ENCODE measurements at regions not wholly inside any gene's neighbourhood (a gene's known extent, or its start where the extent isn't known, plus 50 kb on each side); places are given as distances from the start of the nearest gene placed in this dataset.

DNA sequence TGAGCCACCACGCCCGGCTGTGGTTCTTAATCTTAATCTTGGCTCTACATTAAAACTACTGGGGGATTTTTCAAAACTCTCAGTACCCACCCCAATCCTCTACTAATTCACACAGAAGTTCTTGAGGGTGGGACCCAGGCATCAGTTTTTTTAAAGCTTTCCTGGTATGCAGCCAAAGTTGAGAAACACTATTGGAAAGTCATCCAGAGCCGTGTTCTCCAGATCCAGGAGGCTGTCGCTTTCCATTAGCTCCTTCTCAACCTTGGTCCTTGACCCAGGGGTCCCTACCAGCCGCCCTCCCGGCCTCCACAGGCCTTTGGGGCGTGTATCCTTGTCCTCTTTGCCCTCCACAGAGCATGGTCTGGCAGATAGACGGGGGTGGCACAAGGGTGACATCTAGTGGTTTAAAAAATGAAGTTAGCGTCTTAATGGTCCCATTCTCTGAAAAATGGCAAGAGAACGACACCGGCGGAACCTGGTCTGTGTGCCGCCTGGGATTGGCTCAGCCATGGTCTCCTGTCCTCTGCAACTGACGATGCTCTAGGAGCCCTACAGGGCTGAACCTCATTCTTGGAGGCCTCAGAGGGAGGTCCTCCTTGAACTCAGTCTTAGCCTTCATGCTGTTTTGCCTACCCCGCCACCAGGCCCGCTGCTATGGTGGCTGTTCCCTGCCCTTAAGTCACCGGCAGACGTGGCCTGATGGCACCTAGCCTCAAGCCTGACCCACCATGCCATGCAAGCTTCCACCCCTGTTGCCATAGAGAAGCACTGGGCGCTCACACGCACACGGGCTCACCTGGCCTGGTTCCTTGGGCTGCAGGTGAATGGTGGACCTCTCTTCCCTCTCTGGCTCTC, 152.0 kb upstream of the SYN3 start (continued):
- TF ChIP-seq, protein P1, sequence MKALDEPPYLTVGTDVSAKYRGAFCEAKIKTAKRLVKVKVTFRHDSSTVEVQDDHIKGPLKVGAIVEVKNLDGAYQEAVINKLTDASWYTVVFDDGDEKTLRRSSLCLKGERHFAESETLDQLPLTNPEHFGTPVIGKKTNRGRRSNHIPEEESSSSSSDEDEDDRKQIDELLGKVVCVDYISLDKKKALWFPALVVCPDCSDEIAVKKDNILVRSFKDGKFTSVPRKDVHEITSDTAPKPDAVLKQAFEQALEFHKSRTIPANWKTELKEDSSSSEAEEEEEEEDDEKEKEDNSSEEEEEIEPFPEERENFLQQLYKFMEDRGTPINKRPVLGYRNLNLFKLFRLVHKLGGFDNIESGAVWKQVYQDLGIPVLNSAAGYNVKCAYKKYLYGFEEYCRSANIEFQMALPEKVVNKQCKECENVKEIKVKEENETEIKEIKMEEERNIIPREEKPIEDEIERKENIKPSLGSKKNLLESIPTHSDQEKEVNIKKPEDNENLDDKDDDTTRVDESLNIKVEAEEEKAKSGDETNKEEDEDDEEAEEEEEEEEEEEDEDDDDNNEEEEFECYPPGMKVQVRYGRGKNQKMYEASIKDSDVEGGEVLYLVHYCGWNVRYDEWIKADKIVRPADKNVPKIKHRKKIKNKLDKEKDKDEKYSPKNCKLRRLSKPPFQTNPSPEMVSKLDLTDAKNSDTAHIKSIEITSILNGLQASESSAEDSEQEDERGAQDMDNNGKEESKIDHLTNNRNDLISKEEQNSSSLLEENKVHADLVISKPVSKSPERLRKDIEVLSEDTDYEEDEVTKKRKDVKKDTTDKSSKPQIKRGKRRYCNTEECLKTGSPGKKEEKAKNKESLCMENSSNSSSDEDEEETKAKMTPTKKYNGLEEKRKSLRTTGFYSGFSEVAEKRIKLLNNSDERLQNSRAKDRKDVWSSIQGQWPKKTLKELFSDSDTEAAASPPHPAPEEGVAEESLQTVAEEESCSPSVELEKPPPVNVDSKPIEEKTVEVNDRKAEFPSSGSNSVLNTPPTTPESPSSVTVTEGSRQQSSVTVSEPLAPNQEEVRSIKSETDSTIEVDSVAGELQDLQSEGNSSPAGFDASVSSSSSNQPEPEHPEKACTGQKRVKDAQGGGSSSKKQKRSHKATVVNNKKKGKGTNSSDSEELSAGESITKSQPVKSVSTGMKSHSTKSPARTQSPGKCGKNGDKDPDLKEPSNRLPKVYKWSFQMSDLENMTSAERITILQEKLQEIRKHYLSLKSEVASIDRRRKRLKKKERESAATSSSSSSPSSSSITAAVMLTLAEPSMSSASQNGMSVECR (CRISPR knock-in tag; IDR thresholded peaks at IDR 0.05; ENCODE audit: borderline replicate concordance), result no peak
- TF ChIP-seq, protein P2, sequence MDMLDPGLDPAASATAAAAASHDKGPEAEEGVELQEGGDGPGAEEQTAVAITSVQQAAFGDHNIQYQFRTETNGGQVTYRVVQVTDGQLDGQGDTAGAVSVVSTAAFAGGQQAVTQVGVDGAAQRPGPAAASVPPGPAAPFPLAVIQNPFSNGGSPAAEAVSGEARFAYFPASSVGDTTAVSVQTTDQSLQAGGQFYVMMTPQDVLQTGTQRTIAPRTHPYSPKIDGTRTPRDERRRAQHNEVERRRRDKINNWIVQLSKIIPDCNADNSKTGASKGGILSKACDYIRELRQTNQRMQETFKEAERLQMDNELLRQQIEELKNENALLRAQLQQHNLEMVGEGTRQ (CRISPR knock-in tag; IDR thresholded peaks at IDR 0.05), result no peak
- no peak for TF ChIP-seq ATF2 (CRISPR knock-in tag; IDR thresholded peaks at IDR 0.05; ENCODE audit: borderline replicate concordance, low read depth)
- no peak for TF ChIP-seq RELA (CRISPR knock-in tag; IDR thresholded peaks at IDR 0.05; ENCODE audit: borderline replicate concordance)
- TF ChIP-seq, protein P3, sequence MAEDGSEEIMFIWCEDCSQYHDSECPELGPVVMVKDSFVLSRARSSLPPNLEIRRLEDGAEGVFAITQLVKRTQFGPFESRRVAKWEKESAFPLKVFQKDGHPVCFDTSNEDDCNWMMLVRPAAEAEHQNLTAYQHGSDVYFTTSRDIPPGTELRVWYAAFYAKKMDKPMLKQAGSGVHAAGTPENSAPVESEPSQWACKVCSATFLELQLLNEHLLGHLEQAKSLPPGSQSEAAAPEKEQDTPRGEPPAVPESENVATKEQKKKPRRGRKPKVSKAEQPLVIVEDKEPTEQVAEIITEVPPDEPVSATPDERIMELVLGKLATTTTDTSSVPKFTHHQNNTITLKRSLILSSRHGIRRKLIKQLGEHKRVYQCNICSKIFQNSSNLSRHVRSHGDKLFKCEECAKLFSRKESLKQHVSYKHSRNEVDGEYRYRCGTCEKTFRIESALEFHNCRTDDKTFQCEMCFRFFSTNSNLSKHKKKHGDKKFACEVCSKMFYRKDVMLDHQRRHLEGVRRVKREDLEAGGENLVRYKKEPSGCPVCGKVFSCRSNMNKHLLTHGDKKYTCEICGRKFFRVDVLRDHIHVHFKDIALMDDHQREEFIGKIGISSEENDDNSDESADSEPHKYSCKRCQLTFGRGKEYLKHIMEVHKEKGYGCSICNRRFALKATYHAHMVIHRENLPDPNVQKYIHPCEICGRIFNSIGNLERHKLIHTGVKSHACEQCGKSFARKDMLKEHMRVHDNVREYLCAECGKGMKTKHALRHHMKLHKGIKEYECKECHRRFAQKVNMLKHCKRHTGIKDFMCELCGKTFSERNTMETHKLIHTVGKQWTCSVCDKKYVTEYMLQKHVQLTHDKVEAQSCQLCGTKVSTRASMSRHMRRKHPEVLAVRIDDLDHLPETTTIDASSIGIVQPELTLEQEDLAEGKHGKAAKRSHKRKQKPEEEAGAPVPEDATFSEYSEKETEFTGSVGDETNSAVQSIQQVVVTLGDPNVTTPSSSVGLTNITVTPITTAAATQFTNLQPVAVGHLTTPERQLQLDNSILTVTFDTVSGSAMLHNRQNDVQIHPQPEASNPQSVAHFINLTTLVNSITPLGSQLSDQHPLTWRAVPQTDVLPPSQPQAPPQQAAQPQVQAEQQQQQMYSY (CRISPR knock-in tag; IDR thresholded peaks at IDR 0.05), result no peak
- TF ChIP-seq SMAD4 (CRISPR knock-in tag; IDR thresholded peaks at IDR 0.05), result no peak
- no peak for TF ChIP-seq ETV6 (CRISPR knock-in tag; IDR thresholded peaks at IDR 0.05)
- no peak for TF ChIP-seq NR1H2 (CRISPR knock-in tag; IDR thresholded peaks at IDR 0.05)
- no peak for TF ChIP-seq FOXJ3 (CRISPR knock-in tag; IDR thresholded peaks at IDR 0.05; ENCODE audit: borderline replicate concordance)
- TF ChIP-seq NR2C2 (CRISPR knock-in tag; IDR thresholded peaks at IDR 0.05), result no peak
- TF ChIP-seq OVOL2 (CRISPR knock-in tag; IDR thresholded peaks at IDR 0.05; ENCODE audit: borderline replicate concordance), result no peak
- TF ChIP-seq ZNF512 (CRISPR knock-in tag; IDR thresholded peaks at IDR 0.05; ENCODE audit: borderline replicate concordance), result no peak
- TF ChIP-seq, protein P4, sequence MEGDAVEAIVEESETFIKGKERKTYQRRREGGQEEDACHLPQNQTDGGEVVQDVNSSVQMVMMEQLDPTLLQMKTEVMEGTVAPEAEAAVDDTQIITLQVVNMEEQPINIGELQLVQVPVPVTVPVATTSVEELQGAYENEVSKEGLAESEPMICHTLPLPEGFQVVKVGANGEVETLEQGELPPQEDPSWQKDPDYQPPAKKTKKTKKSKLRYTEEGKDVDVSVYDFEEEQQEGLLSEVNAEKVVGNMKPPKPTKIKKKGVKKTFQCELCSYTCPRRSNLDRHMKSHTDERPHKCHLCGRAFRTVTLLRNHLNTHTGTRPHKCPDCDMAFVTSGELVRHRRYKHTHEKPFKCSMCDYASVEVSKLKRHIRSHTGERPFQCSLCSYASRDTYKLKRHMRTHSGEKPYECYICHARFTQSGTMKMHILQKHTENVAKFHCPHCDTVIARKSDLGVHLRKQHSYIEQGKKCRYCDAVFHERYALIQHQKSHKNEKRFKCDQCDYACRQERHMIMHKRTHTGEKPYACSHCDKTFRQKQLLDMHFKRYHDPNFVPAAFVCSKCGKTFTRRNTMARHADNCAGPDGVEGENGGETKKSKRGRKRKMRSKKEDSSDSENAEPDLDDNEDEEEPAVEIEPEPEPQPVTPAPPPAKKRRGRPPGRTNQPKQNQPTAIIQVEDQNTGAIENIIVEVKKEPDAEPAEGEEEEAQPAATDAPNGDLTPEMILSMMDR (IDR thresholded peaks at IDR 0.05), result peak; percentile 30
- TF ChIP-seq, protein P5, sequence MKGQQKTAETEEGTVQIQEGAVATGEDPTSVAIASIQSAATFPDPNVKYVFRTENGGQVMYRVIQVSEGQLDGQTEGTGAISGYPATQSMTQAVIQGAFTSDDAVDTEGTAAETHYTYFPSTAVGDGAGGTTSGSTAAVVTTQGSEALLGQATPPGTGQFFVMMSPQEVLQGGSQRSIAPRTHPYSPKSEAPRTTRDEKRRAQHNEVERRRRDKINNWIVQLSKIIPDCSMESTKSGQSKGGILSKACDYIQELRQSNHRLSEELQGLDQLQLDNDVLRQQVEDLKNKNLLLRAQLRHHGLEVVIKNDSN (CRISPR knock-in tag; IDR thresholded peaks at IDR 0.05), result no peak
- no peak for TF ChIP-seq TEAD4 (CRISPR knock-in tag; IDR thresholded peaks at IDR 0.05)

Data from WTC11 (cell line).